GM10266 (cell line): ENCODE measurements at regions not wholly inside any gene's neighbourhood (a gene's known extent, or its start where the extent isn't known, plus 50 kb on each side); places are given as distances from the start of the nearest gene placed in this dataset.

ENCODE experiments used
- DNase-seq: peaks from one replicate; pipeline ENCODE4 v3.0.0; 2012; ENCODE audit errors: extremely low spot score
- TF ChIP-seq, protein P1 (sequence below): IDR thresholded peaks from 2 replicates; pipeline ENCODE4 v1.5.1; 2012; ENCODE audit warnings: mild to moderate bottlenecking, low read depth; ENCODE audit not compliant: control insufficient read depth, insufficient read depth; ENCODE audit errors: missing control alignments

DNA sequence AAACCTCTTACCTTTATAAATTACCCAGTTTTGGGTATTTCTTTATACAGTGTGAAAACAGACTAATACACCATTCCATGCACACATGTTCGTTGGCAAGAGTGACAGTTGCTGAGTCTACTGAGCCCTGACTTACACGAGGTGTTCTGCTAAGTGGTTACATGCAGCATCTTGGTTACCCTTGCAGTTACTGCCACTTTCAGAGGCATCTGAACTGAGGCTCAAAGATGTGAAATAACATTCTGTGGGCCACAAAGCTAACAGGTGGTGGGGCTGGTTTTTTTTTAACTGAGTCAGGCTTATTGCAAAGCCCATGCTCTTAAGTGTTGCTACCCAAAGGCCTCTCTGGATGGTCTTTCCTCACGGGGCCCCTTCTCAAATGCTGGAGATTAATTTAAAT lies 54.4 kb upstream of the GTSF1L start:
- TF ChIP-seq, protein P1, sequence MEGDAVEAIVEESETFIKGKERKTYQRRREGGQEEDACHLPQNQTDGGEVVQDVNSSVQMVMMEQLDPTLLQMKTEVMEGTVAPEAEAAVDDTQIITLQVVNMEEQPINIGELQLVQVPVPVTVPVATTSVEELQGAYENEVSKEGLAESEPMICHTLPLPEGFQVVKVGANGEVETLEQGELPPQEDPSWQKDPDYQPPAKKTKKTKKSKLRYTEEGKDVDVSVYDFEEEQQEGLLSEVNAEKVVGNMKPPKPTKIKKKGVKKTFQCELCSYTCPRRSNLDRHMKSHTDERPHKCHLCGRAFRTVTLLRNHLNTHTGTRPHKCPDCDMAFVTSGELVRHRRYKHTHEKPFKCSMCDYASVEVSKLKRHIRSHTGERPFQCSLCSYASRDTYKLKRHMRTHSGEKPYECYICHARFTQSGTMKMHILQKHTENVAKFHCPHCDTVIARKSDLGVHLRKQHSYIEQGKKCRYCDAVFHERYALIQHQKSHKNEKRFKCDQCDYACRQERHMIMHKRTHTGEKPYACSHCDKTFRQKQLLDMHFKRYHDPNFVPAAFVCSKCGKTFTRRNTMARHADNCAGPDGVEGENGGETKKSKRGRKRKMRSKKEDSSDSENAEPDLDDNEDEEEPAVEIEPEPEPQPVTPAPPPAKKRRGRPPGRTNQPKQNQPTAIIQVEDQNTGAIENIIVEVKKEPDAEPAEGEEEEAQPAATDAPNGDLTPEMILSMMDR: no peak
- no peak for DNase-seq

DNA sequence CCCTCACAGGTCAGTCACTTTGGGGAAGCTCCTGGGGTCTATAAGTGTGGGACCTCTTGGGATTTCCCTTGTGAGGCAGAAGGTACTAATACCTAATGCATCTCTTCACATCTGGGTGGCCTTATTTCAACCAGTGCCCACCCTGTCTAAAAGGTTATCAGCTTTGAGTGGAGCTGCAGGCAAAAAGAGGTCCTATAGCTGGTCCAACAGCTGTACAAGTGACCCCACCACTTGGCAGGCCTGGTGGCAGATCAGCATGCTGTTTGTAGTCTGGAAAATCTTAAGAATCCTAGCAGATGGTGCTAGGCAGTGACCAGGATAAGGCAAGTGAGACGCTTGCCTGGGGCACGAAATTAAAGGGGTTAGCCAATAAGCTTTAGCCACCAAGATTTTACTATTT lies 51.6 kb upstream of the GTSF1L start:
- TF ChIP-seq, protein P1: no peak
- DNase-seq: no peak

DNA sequence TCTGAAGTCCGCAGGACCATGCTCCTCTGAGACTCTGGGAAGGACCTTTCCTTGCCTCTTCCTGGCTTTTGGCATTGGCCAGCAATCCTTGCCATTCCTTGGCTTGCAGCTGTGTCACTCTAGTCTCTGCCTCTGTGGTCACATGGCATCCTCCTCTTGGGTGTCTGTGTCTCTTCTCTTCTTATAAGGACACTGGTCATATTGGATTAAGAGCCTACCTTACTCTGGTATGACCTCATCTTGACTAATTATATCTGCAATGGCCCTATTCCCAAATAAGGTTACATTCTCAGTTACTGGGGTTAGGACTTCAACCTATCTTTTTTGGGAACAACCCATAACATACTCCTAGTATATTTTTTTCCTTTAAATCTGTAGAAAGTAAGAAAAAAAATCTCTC lies 49.9 kb upstream of the GTSF1L start:
- no peak for DNase-seq
- TF ChIP-seq, protein P1: no peak
